ENCODE measurements at regions not wholly inside any gene's neighbourhood (a gene's known extent, or its start where the extent isn't known, plus 50 kb on each side); places are given as distances from the start of the nearest gene placed in this dataset.

DNA sequence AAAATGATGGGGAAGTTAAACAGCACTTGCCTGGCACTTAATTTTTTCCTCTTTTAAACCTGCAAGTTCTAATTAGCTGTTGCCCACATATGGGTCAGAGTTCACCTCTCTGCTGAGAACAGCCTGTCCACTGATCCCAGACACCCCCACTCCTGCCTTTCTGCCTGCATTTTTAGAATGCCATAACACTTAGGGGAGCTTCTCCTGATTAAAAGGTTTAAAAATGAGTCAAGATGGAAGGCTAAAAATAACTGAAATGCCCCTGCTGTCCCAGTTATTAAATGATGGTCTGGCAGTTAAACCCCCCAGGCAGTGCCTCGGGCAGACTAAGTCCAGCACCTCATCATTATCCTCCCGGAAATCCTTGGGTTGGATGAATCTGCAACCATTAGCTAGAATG is 913.6 kb upstream of the ARPP21 start:
- in situ Hi-C loops (cut with HindIII; ENCODE audit: low pct_unique_long_range_greater_than_20kb, low sequenced_read_pairs) = no loop called here

DNA sequence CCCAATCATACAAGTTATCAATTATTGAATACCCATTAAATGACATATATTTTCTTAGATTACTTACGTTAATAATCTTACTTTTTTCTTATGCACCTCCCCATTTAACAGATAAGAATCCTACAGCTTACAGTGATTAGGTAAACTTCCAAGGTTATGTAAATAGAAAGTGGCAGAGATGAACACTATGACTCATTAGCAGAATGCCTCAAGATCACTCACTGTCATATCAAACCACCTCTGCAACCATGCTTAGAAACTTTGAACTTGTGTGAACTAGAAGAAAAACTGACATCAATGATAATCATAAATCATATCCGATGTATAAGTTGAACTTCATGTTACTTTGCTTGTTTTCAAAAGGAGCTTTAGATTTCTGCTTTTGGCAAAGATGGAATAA is 911.6 kb upstream of the ARPP21 start:
- no peak for DNase-seq (ENCODE audit: low read depth in 1 of 2, low spot score in 1 of 2)
- in situ Hi-C loops (cut with HindIII; ENCODE audit: low pct_unique_long_range_greater_than_20kb, low sequenced_read_pairs) = no loop called here
- TF ChIP-seq JUND (IDR thresholded peaks at IDR 0.05; ENCODE audit: low read depth) = no peak

More for the DNA sequence above, 913.6 kb upstream of the ARPP21 start:
- no peak for TF ChIP-seq JUND (IDR thresholded peaks at IDR 0.05; ENCODE audit: low read depth)
- no peak for DNase-seq (ENCODE audit: low read depth in 1 of 2, low spot score in 1 of 2)

DNA sequence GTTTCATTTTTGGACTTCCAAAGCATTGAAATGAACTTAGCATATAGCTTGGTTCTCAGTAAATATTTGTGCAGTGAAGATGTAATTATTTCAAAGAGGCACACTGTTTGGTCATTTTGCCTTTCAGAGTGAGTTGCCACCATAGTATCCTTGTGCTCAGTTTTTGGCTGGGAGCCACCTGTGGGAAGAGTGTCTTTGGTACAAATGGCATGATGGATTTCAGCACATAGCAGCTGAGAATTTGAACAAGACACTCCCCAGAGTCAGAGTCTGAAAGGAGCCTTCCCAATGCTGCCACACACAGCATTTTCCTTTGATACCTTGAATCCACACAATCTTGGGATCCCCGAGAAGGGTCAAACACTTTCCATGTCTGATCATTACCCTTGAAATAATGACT is 897.2 kb upstream of the ARPP21 start:
- DNase-seq (ENCODE audit: low read depth in 1 of 2, low spot score in 1 of 2) = peak in 1 of 2 experiments; percentile 13
- no peak for TF ChIP-seq JUND (IDR thresholded peaks at IDR 0.05; ENCODE audit: low read depth)
- in situ Hi-C loops (cut with HindIII; ENCODE audit: low pct_unique_long_range_greater_than_20kb, low sequenced_read_pairs) = no loop called here

DNA sequence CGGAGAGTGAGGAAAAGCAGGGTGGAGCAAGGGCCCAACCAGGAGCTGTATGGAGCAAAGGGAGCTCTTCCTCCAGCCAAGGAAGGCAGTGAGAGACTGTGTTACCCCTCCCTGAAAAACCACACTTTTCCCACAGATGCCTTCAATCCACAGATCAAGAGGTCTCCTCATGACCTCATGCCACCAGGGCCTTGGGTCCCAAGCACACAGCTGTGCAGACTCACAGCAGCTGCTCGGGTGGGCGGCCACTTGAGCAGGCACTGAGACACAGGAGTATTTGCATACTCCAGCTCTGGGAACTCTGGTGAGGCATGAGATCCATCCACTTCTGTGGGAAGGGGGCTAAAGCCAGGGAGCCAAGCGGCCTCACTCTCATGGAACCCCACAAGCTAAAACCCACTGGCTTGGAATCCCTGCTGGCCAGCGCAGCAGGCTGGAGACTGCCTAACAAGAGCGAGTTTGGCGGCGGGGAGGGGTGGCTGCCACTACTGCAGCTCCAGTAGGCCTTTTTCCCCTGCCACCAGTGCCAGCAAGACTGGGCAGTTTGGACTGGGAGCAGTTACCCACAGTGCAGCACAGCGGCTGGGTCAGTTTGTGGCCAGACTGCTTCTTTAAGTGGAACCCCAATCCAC is 880.6 kb upstream of the ARPP21 start:
- no peak for TF ChIP-seq JUND (IDR thresholded peaks at IDR 0.05; ENCODE audit: low read depth)
- in situ Hi-C loops (cut with HindIII; ENCODE audit: low pct_unique_long_range_greater_than_20kb, low sequenced_read_pairs) = no loop called here
- no peak for DNase-seq (ENCODE audit: low read depth in 1 of 2, low spot score in 1 of 2)

DNA sequence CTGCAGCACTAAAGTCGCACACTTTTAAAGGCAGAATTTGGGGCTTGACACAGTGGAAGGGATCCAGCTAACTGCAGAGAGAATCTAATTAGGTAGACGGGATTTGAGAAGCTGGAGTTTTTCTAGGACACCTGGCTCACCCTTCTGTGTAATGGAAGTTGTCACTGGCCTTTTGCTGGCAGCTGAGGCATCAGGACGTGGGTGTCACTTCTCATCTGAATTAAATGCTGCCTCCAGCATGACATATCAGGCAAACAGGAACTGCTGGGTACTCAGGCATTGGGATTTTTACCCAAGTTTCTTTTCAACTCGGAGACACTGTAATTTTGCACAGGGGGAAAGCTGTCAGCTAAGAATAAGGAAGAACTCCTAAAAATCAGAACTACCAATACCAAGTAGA is 861.9 kb upstream of the ARPP21 start:
- DNase-seq (ENCODE audit: low read depth in 1 of 2, low spot score in 1 of 2) = no peak
- in situ Hi-C loops (cut with HindIII; ENCODE audit: low pct_unique_long_range_greater_than_20kb, low sequenced_read_pairs) = no loop called here
- no peak for TF ChIP-seq JUND (IDR thresholded peaks at IDR 0.05; ENCODE audit: low read depth)

DNA sequence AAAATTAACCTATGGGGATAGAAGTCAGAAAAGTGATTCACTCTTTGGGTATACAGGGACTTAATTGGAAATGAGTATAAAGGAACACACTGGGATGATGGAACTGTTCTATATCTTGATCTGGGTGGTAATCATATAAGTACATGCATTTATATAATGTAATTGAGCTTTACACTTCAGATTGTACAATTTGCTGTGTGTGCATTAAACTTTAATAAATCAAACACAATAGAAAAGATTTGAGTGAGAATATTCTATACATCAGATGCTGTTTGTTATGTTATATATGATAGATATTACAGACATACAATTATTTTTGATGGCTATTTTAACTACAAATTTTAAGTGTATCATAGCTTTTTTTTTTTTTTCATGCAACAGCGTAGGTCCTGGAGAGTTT is 860.2 kb upstream of the ARPP21 start:
- in situ Hi-C loops (cut with HindIII; ENCODE audit: low pct_unique_long_range_greater_than_20kb, low sequenced_read_pairs) = no loop called here
- no peak for TF ChIP-seq JUND (IDR thresholded peaks at IDR 0.05; ENCODE audit: low read depth)

DNA sequence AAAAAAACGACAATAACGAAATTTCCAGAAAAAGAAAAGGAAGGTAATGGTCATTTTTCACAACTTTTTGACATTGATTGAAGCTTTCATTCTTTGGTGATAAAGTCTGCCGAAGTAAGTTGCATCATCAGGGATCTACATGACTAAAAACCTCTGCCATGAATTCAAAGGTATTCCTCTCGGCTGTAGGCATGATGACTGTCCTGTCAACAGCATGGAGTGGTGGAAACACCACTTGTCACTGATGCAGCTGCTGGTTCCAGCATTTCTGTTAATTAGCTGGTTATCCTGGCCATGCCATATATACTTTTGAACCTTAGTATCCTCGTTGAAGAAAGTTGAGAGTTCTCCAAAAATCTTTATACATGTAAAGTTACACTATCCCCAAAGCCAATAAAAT is 859.0 kb upstream of the ARPP21 start:
- in situ Hi-C loops (cut with HindIII; ENCODE audit: low pct_unique_long_range_greater_than_20kb, low sequenced_read_pairs) = no loop called here
- DNase-seq (ENCODE audit: low read depth in 1 of 2, low spot score in 1 of 2) = no peak
- TF ChIP-seq JUND (IDR thresholded peaks at IDR 0.05; ENCODE audit: low read depth) = no peak

More for the DNA sequence above, 860.2 kb upstream of the ARPP21 start:
- no peak for DNase-seq (ENCODE audit: low read depth in 1 of 2, low spot score in 1 of 2)

DNA sequence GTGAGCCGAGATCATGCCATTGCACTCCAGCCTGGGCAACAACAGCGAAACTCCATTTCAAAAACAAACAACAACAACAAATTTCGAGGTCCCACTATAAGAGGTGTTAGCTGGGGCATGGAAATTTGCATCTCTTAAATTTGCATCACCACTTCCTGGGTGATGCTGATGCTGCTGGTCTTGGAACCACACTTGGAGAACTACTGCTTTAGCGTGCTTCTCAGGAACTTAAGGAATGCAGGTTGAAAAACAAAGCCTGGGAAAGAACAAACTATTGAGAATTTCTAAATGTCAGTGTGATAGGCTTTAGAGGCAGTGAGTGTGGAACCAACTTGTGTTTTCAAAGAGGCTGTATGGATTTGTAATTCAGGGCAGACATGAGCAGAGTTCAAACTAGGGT is 858.4 kb upstream of the ARPP21 start:
- no peak for TF ChIP-seq JUND (IDR thresholded peaks at IDR 0.05; ENCODE audit: low read depth)
- in situ Hi-C loops (cut with HindIII; ENCODE audit: low pct_unique_long_range_greater_than_20kb, low sequenced_read_pairs) = no loop called here
- DNase-seq (ENCODE audit: low read depth in 1 of 2, low spot score in 1 of 2) = no peak

DNA sequence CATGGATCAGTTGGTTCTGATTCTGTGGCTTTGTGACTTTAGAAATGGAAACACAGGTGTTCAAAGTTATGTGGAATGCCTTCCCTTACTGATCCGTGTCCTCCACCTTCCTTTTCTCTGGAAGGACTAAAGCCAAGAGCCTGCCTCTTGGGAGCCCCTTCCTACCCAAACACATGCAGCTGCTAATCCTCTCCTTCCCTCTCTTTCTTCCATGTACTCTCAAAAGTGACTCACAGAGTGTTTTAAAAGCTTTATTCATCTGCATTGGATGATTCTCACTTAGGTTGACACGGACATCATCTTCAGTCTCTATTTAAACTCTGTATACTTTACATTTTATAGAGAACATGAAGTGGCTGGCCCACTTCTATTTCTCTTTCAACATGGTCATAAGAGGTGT is 856.5 kb upstream of the ARPP21 start:
- in situ Hi-C loops (cut with HindIII; ENCODE audit: low pct_unique_long_range_greater_than_20kb, low sequenced_read_pairs) = no loop called here
- no peak for TF ChIP-seq JUND (IDR thresholded peaks at IDR 0.05; ENCODE audit: low read depth)
- DNase-seq (ENCODE audit: low read depth in 1 of 2, low spot score in 1 of 2) = no peak

DNA sequence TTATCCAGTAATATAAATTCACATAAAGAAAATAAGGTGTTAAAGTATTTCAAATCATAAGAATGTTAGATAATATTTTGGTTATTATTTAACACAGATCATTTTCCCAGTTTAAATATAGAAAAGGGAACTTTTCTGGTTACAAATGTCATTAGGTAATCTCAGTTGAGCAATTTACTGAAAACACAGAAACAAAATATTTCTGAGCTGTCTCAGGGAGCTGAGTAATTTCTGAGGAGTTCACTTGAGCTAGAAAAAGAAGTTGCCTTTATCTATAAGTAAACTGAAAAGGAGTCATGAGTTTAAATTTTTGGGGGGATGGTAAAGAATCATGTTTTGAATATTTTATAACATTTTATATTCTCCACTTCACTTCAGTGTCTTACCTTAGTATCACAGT is 855.4 kb upstream of the ARPP21 start:
- in situ Hi-C loops (cut with HindIII; ENCODE audit: low pct_unique_long_range_greater_than_20kb, low sequenced_read_pairs) = no loop called here
- TF ChIP-seq JUND (IDR thresholded peaks at IDR 0.05; ENCODE audit: low read depth) = no peak
- no peak for DNase-seq (ENCODE audit: low read depth in 1 of 2, low spot score in 1 of 2)

DNA sequence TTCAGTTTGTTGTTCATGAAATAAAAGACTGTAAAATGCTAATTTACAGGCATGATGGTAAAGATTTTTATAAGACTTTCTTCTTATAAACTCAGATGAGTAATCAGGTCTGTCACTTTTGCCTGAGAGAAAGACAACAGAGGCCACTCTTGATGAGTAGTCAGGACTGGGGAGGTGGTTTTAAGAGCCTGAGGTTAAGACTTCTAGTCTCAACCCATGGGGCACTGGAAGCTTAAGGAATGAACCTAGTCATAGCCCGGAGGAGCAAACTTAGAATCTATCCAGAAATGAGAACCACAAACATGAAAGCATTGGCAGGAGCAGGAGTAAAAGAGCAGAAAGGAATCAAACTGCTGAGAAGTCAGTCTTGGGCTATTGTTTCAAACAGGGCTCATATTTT is 846.3 kb upstream of the ARPP21 start:
- no peak for TF ChIP-seq JUND (IDR thresholded peaks at IDR 0.05; ENCODE audit: low read depth)
- in situ Hi-C loops (cut with HindIII; ENCODE audit: low pct_unique_long_range_greater_than_20kb, low sequenced_read_pairs) = no loop called here
- DNase-seq (ENCODE audit: low read depth in 1 of 2, low spot score in 1 of 2) = no peak

DNA sequence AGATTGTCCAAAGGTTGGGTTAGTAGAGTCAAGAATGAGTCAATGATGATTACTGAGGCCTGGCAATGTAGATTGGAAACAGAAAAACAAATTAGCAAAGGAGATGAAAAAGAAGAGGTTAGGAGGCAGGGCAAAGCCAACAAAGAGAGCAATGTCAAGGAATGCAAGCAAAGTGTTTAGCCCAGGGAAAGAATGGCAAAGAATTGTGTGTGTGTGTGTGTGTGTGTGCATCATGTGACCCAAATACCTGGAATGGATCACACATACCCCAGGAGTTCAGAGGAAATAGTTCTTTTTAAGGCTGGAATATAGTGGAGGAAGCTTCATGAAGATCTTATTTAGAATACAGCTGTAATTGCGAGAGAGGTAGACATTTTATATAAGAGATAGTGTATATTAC is 831.7 kb upstream of the ARPP21 start:
- TF ChIP-seq JUND (IDR thresholded peaks at IDR 0.05; ENCODE audit: low read depth) = no peak
- in situ Hi-C loops (cut with HindIII; ENCODE audit: low pct_unique_long_range_greater_than_20kb, low sequenced_read_pairs) = no loop called here
- no peak for DNase-seq (ENCODE audit: low read depth in 1 of 2, low spot score in 1 of 2)

DNA sequence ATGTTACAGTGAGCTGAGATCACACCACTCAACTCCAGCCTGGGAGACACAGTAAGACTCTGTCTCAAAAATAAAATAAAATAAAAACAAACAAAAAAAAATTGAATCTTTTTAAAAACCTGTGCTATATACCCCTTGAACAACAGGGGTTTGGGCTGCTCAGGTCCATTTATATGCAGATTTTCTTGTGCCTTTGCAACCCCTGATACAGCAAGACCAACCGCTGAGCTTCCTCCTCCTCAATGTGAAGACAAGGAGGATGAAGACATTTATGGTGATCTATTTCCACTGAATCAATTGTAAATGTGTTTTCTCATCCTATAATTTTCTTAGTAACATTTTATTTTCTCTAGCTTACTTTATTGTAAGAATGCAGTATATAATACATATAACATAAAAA is 831.0 kb upstream of the ARPP21 start:
- no peak for TF ChIP-seq JUND (IDR thresholded peaks at IDR 0.05; ENCODE audit: low read depth)
- DNase-seq (ENCODE audit: low read depth in 1 of 2, low spot score in 1 of 2) = no peak
- in situ Hi-C loops (cut with HindIII; ENCODE audit: low pct_unique_long_range_greater_than_20kb, low sequenced_read_pairs) = no loop called here

DNA sequence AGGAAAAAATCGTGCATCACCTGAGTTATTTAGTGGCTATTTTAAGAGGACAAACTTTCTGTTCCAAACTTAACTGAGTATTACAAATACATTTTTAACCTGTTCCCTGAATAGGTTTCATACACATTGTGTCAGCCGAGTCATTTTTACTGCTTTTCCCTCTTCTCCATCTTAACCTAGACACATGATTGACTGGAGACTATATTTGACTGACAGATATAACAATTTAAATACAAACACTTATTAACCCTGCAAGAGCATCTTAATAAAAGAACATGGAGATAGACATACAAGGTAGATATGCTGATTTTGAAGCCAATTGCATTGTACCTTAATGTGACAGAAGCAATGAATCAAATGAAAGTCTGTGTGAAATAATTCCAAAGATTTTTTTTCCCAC is 810.5 kb upstream of the ARPP21 start:
- in situ Hi-C loops (cut with HindIII; ENCODE audit: low pct_unique_long_range_greater_than_20kb, low sequenced_read_pairs) = no loop called here
- TF ChIP-seq JUND (IDR thresholded peaks at IDR 0.05; ENCODE audit: low read depth) = no peak
- DNase-seq (ENCODE audit: low read depth in 1 of 2, low spot score in 1 of 2) = no peak
